ENCODE measurements at regions not wholly inside any gene's neighbourhood (a gene's known extent, or its start where the extent isn't known, plus 50 kb on each side); places are given as distances from the start of the nearest gene placed in this dataset.

- no peak for DNase-seq
- ChIA-PET CTCF (no interaction called here), POLR2A (no interaction called here)
- H3K4me1 Mint-ChIP-seq (ENCODE audit: low read depth, unreplicated experiment) = peaks cover 26% of the 10 kb centered on the region
- H3K9me3 ChIP-seq = no peaks in the 10 kb centered on the region
- peaks cover 35% of the 10 kb centered on the region for H3K4me1 ChIP-seq
- no peak for TF ChIP-seq CTCF (IDR thresholded peaks at IDR 0.05; ENCODE audit: insufficient read depth in 1 of 2, low read depth in 1 of 2, low read length in 1 of 2, severe bottlenecking in 1 of 2, unreplicated experiment in 1 of 2)
- intact Hi-C loops (cut with micrococcal nuclease; ENCODE audit: unreplicated experiment) = no loop called here
- H3K4me3 ChIP-seq (ENCODE audit: low read depth, low read length) = no peak overlapping the region
- no peaks in the 10 kb centered on the region for H3K36me3 Mint-ChIP-seq (ENCODE audit: insufficient read depth, unreplicated experiment)
- no peaks in the 10 kb centered on the region for H3K36me3 ChIP-seq (ENCODE audit: control insufficient read depth, insufficient read depth, low read length)
- no TSS peak for BruUV-seq (replicated peaks)
- no peaks in the 10 kb centered on the region for H3K27me3 Mint-ChIP-seq (ENCODE audit: insufficient read depth, unreplicated experiment)
- no peaks in the 10 kb centered on the region for H3K9me3 Mint-ChIP-seq (ENCODE audit: unreplicated experiment)
- no peak overlapping the region for H3K4me3 Mint-ChIP-seq (ENCODE audit: unreplicated experiment)
- H3K27ac Mint-ChIP-seq (ENCODE audit: unreplicated experiment) = no peak overlapping the region
- no peaks in the 10 kb centered on the region for H3K27me3 ChIP-seq (replicated peaks; ENCODE audit: control insufficient read depth, insufficient read depth, low read length)
These were observed 215.9 kb upstream of the BMP4 start for GRCh38 chr14:54172562-54172961.

GRCh38 chr14:54173802-54174201 lies 217.2 kb upstream of the BMP4 start:
- H3K27ac Mint-ChIP-seq (ENCODE audit: unreplicated experiment) = peak overlapping the region; percentile 53
- no peaks in the 10 kb centered on the region for H3K36me3 Mint-ChIP-seq (ENCODE audit: insufficient read depth, unreplicated experiment)
- peaks cover 42% of the 10 kb centered on the region for H3K4me1 ChIP-seq
- peaks cover 33% of the 10 kb centered on the region for H3K4me1 Mint-ChIP-seq (ENCODE audit: low read depth, unreplicated experiment)
- TF ChIP-seq CTCF (IDR thresholded peaks at IDR 0.05; ENCODE audit: insufficient read depth in 1 of 2, low read depth in 1 of 2, low read length in 1 of 2, severe bottlenecking in 1 of 2, unreplicated experiment in 1 of 2) = no peak
- H3K9me3 ChIP-seq = no peaks in the 10 kb centered on the region
- no peak for DNase-seq
- intact Hi-C loops (cut with micrococcal nuclease; ENCODE audit: unreplicated experiment) = loop anchor here (2.0 kb wide), 1 partner anchor 155 kb away; no protein-coding TSS in a partner anchor
- H3K9me3 Mint-ChIP-seq (ENCODE audit: unreplicated experiment) = no peaks in the 10 kb centered on the region
- H3K4me3 Mint-ChIP-seq (ENCODE audit: unreplicated experiment) = no peak overlapping the region
- no peaks in the 10 kb centered on the region for H3K27me3 Mint-ChIP-seq (ENCODE audit: insufficient read depth, unreplicated experiment)
- no peaks in the 10 kb centered on the region for H3K36me3 ChIP-seq (ENCODE audit: control insufficient read depth, insufficient read depth, low read length)
- no TSS peak for BruUV-seq (replicated peaks)
- H3K4me3 ChIP-seq (ENCODE audit: low read depth, low read length) = no peak overlapping the region
- no peaks in the 10 kb centered on the region for H3K27me3 ChIP-seq (replicated peaks; ENCODE audit: control insufficient read depth, insufficient read depth, low read length)
- POLR2A ChIA-PET = no interaction called here
- CTCF ChIA-PET = interaction anchor here (2.0 kb wide), 1 partner anchor 165 kb away, joined by 9 read pairs; no protein-coding TSS in a partner anchor

GRCh38 chr14:54174457-54174856 lies 217.8 kb upstream of the BMP4 start:
- BruUV-seq (replicated peaks) = no TSS peak
- CTCF ChIA-PET = interaction anchor here (1.0 to 2.0 kb wide), 5 partner anchors 55 to 561 kb away, joined by 3 to 11 read pairs (median 9); no protein-coding TSS in a partner anchor
- no peak overlapping the region for H3K4me3 Mint-ChIP-seq (ENCODE audit: unreplicated experiment)
- H3K4me1 Mint-ChIP-seq (ENCODE audit: low read depth, unreplicated experiment) = peaks cover 33% of the 10 kb centered on the region
- no peaks in the 10 kb centered on the region for H3K9me3 ChIP-seq
- peak overlapping the region; percentile 53 for H3K27ac Mint-ChIP-seq (ENCODE audit: unreplicated experiment)
- no peaks in the 10 kb centered on the region for H3K36me3 Mint-ChIP-seq (ENCODE audit: insufficient read depth, unreplicated experiment)
- no peak for TF ChIP-seq CTCF (IDR thresholded peaks at IDR 0.05; ENCODE audit: insufficient read depth in 1 of 2, low read depth in 1 of 2, low read length in 1 of 2, severe bottlenecking in 1 of 2, unreplicated experiment in 1 of 2)
- H3K27me3 ChIP-seq (replicated peaks; ENCODE audit: control insufficient read depth, insufficient read depth, low read length) = no peaks in the 10 kb centered on the region
- H3K36me3 ChIP-seq (ENCODE audit: control insufficient read depth, insufficient read depth, low read length) = no peaks in the 10 kb centered on the region; the same call in 1 of the 2 replicates
- H3K4me1 ChIP-seq = peaks cover 47% of the 10 kb centered on the region
- H3K27me3 Mint-ChIP-seq (ENCODE audit: insufficient read depth, unreplicated experiment) = no peaks in the 10 kb centered on the region
- no peaks in the 10 kb centered on the region for H3K9me3 Mint-ChIP-seq (ENCODE audit: unreplicated experiment)
- no peak for DNase-seq
- POLR2A ChIA-PET = no interaction called here
- intact Hi-C loops (cut with micrococcal nuclease; ENCODE audit: unreplicated experiment) = loop anchor here (2.0 kb wide), 1 partner anchor 154 kb away; no protein-coding TSS in a partner anchor
- H3K4me3 ChIP-seq (ENCODE audit: low read depth, low read length) = no peak overlapping the region

Measured in Caco-2 (cell line).